RCC 7860 (cell line): ENCODE measurements at regions not wholly inside any gene's neighbourhood (a gene's known extent, or its start where the extent isn't known, plus 50 kb on each side); places are given as distances from the start of the nearest gene placed in this dataset.

Experiments used
- DNase-seq: peaks from one replicate; pipeline ENCODE4 v3.0.0-alpha.2; 2015; ENCODE audit warnings: low spot score
- FAIRE-seq: peaks from 2 replicates; lab custom pipeline; 2012; peaks lifted over from hg19 to GRCh38; lab: Jason Lieb, UNC

- DNase-seq (no peak), FAIRE-seq (no peak)
Measured at GRCh38 chr11:30153008-30153407, 77.8 kb upstream of the FSHB start.

DNA sequence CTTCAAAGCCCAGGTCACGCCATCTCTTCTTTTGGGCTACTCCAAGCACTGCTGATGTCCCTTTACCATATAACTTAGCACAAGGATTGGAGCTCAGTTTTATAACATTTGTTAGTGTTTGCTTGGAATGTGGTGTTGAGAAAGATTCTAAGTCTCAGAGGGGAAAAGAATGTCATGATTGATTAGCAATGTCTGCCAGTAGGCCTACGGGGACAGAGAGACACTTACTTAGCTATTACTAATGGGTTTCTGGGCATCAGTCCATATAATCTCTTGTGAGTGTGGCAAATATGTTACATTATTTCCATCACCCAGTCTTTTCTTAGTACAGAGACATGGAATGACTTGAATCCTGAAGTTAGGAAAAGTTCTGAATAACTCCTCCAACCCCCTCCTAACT is 75.4 kb upstream of the FSHB start:
- FAIRE-seq (no peak), DNase-seq (no peak)

- FAIRE-seq (no peak), DNase-seq (no peak)
Measured at GRCh38 chr11:30159546-30159945, 71.3 kb upstream of the FSHB start.

GRCh38 chr11:30165652-30166051 is 65.2 kb upstream of the FSHB start:
- FAIRE-seq (no peak), DNase-seq (no peak)

GRCh38 chr11:30171661-30172060 is 59.2 kb upstream of the FSHB start:
- DNase-seq: no peak
- no peak for FAIRE-seq

DNA sequence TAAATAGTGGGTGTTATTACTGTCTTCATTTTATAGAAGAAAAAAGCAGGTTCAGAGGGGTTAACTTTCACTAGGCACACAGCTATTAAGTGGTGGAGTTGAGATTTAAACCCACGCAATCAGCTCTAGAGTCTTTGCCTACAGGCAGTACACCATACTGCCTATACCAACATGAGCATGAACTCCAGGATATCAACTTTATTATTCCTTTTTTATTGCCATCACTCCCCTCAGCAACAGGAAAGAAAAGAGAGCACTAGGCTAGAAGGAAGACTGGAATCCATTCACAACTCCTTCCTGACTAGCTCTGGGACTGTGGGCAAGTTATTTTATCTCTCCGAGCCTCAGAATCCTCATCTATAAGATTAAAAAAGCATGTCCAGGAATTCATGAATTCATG is 58.7 kb upstream of the FSHB start:
- DNase-seq: no peak
- FAIRE-seq: no peak

- no peak for DNase-seq
- no peak for FAIRE-seq
Measured at GRCh38 chr11:30172883-30173311, 57.9 kb upstream of the FSHB start.

- FAIRE-seq: no peak
Measured at GRCh38 chr11:30174265-30175020, 56.4 kb upstream of the FSHB start.

More at GRCh38 chr11:30174265-30175020, 56.4 kb upstream of the FSHB start:
- no peak for DNase-seq
